ENCODE measurements at regions not wholly inside any gene's neighbourhood (a gene's known extent, or its start where the extent isn't known, plus 50 kb on each side); places are given as distances from the start of the nearest gene placed in this dataset.
A peak's percentile ranks its signal among the peaks of the same experiment; 100 is the strongest.

DNA sequence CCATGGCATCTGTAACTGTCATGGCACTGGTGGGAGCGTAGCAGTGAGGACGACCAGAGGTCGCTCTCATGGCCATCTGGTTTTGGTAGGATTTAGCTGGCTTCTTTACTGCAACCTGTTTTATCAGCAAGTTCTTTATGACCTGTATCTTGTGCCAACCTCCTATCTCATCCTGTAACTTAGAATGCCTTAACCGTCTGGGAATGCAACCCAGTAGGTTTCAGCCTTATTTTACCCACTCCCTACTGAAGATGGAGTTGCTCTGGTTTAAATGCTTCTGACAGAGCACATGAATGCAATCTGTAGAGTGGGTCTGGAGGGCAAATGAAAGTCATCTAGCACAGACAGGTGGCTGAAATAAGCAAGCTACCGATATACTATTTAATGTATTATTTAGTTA, 55.3 kb upstream of the OPN4 start:
- TF ChIP-seq, protein P1, sequence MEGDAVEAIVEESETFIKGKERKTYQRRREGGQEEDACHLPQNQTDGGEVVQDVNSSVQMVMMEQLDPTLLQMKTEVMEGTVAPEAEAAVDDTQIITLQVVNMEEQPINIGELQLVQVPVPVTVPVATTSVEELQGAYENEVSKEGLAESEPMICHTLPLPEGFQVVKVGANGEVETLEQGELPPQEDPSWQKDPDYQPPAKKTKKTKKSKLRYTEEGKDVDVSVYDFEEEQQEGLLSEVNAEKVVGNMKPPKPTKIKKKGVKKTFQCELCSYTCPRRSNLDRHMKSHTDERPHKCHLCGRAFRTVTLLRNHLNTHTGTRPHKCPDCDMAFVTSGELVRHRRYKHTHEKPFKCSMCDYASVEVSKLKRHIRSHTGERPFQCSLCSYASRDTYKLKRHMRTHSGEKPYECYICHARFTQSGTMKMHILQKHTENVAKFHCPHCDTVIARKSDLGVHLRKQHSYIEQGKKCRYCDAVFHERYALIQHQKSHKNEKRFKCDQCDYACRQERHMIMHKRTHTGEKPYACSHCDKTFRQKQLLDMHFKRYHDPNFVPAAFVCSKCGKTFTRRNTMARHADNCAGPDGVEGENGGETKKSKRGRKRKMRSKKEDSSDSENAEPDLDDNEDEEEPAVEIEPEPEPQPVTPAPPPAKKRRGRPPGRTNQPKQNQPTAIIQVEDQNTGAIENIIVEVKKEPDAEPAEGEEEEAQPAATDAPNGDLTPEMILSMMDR (conservative IDR thresholded peaks at IDR 0.05) = no peak
- no peak for TF ChIP-seq EZH2 (IDR thresholded peaks at IDR 0.05; ENCODE audit: low read depth)
- H3K27me3 ChIP-seq (ENCODE audit: insufficient read depth, low read depth) = no peaks in the 10 kb centered on the region
- CTCF ChIA-PET = no interaction called here
- intact Hi-C loops (cut with micrococcal nuclease; ENCODE audit: unreplicated experiment) = no loop called here
- H3K79me2 ChIP-seq (ENCODE audit: low read depth) = no peaks in the 10 kb centered on the region
- no peaks in the 10 kb centered on the region for H3K36me3 ChIP-seq (ENCODE audit: low read depth)
- no peak overlapping the region for H3K27ac ChIP-seq
- H3K9me3 ChIP-seq (ENCODE audit: insufficient read depth, low read depth) = no peaks in the 10 kb centered on the region
- H3K4me2 ChIP-seq = no peak overlapping the region
- no peaks in the 10 kb centered on the region for H4K20me1 ChIP-seq (ENCODE audit: insufficient read depth)
- no TSS peak for BruUV-seq (replicated peaks)
- H3F3A ChIP-seq (ENCODE audit: insufficient read depth, low read depth) = no peaks in the 10 kb centered on the region
- DNase-seq = no peak
- H3K4me1 ChIP-seq (replicated peaks; ENCODE audit: insufficient read depth) = peaks cover 21% of the 10 kb centered on the region
- H3K9me2 ChIP-seq (ENCODE audit: insufficient read depth) = no peaks in the 10 kb centered on the region
- H2AFZ ChIP-seq = no peak overlapping the region
- no peak overlapping the region for H3K4me3 ChIP-seq
- POLR2A ChIA-PET (ENCODE audit: unreplicated experiment) = no interaction called here

DNA sequence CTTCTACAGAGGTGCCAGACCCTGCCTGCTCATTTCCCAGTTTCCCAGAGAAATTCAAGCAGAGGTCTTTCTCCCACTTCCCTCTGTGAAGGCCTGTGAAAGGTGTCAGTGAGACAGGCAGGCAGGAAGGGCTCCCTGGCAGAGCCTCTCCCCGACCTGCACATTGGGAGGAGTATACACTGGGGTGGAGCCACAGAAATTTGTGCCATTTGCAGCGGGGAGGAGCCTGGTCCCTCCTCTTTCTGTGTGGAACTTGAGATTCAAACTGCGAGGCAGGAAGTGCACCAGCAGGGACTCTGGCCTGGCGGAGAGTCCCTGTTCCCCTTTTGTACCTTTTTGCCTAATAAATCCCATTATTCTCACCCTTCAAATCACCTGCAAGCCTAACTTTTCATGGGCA, 54.6 kb upstream of the OPN4 start:
- Histone ChIP-seq H3K4me2 (no peak overlapping the region), H3K36me3 (ENCODE audit: low read depth) (no peaks in the 10 kb centered on the region), H3K79me2 (ENCODE audit: low read depth) (no peaks in the 10 kb centered on the region), H2AFZ (no peak overlapping the region), H3K9me3 (ENCODE audit: insufficient read depth, low read depth) (no peaks in the 10 kb centered on the region), H3K9me2 (ENCODE audit: insufficient read depth) (no peaks in the 10 kb centered on the region), H3K27me3 (ENCODE audit: insufficient read depth, low read depth) (no peaks in the 10 kb centered on the region), H3K27ac (no peak overlapping the region), H4K20me1 (ENCODE audit: insufficient read depth) (no peaks in the 10 kb centered on the region), H3F3A (ENCODE audit: insufficient read depth, low read depth) (no peaks in the 10 kb centered on the region), H3K4me3 (no peak overlapping the region), H3K4me1 (replicated peaks; ENCODE audit: insufficient read depth) (peaks cover 20% of the 10 kb centered on the region; the same call in 1 of the 2 replicates)
- peak in 1 of 2 experiments; percentile 44 for DNase-seq
- intact Hi-C loops (cut with micrococcal nuclease; ENCODE audit: unreplicated experiment) = no loop called here
- no TSS peak for BruUV-seq (replicated peaks)
- TF ChIP-seq, protein P1 (conservative IDR thresholded peaks at IDR 0.05) = no peak
- TF ChIP-seq EZH2 (IDR thresholded peaks at IDR 0.05; ENCODE audit: low read depth) = no peak
- ChIA-PET CTCF (no interaction called here), POLR2A (ENCODE audit: unreplicated experiment) (no interaction called here)

DNA sequence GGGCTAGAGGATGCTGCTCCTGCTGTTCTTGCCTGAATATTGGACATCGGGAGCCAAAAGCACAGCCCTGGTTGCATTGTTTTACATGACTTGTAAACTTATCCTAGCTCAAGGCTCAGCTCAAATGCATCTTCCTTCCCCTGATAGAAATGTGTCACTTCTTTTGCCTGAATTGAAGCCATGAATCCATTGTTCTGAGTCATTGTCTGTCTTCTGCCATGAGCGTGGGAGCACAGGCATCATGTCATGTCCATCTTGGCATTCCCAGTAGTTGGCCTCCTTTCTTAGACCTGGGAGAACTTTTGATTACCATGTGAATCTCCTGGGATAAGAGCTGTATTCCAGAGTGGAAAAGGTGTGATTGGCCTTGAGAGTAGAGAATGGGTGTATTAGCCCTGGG, 54.1 kb upstream of the OPN4 start:
- Histone ChIP-seq H4K20me1 (ENCODE audit: insufficient read depth) (no peaks in the 10 kb centered on the region), H3K9me2 (ENCODE audit: insufficient read depth) (no peaks in the 10 kb centered on the region), H3K27me3 (ENCODE audit: insufficient read depth, low read depth) (no peaks in the 10 kb centered on the region), H3K4me3 (no peak overlapping the region), H3K4me1 (replicated peaks; ENCODE audit: insufficient read depth) (0 out of 2 replicates have a peak, but pooled peaks cover 15% of the 10 kb centered on the region), H3K4me2 (no peak overlapping the region), H3K36me3 (ENCODE audit: low read depth) (no peaks in the 10 kb centered on the region), H3F3A (ENCODE audit: insufficient read depth, low read depth) (no peaks in the 10 kb centered on the region), H3K27ac (no peak overlapping the region), H2AFZ (no peak overlapping the region), H3K9me3 (ENCODE audit: insufficient read depth, low read depth) (no peaks in the 10 kb centered on the region), H3K79me2 (ENCODE audit: low read depth) (no peaks in the 10 kb centered on the region)
- BruUV-seq (replicated peaks) = no TSS peak
- TF ChIP-seq, protein P1 (conservative IDR thresholded peaks at IDR 0.05) = no peak
- no peak for TF ChIP-seq EZH2 (IDR thresholded peaks at IDR 0.05; ENCODE audit: low read depth)
- ChIA-PET POLR2A (ENCODE audit: unreplicated experiment) (no interaction called here), CTCF (no interaction called here)
- DNase-seq = no peak
- intact Hi-C loops (cut with micrococcal nuclease; ENCODE audit: unreplicated experiment) = no loop called here
